NCI-H146 treated with DMSO at 0.1 percent for 48 hours (cell line): ENCODE measurements at regions not wholly inside any gene's neighbourhood (a gene's known extent, or its start where the extent isn't known, plus 50 kb on each side); places are given as distances from the start of the nearest gene placed in this dataset.

Experiments
- DNase-seq: peaks from one replicate; lab custom pipeline; 2025; ENCODE audit not compliant: unreplicated experiment; lab: John Stamatoyannopoulos, UW

GRCh38 chr11:91820709-91821108 is 403.9 kb upstream of the FAT3 start:
- DNase-seq, result no peak

DNA sequence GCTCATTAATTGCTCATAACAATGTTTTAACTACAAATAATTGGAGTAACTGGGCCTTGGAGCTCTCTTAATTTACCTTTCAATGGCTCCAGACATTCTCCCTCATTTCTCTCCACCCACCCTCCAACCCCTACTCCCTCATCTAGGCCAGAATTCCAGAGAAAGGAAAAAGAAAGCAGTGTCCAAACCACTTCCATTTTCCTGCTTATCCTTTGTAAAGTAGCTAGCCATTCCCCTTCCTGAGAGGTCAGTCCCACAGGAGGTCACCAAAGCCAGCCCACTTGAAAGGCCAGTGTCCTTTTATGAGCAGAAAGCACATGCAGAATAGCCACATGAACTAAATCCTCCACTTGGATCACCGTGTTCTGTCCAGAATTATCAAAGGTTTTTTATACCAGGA is 404.8 kb upstream of the FAT3 start:
- no peak for DNase-seq

DNA sequence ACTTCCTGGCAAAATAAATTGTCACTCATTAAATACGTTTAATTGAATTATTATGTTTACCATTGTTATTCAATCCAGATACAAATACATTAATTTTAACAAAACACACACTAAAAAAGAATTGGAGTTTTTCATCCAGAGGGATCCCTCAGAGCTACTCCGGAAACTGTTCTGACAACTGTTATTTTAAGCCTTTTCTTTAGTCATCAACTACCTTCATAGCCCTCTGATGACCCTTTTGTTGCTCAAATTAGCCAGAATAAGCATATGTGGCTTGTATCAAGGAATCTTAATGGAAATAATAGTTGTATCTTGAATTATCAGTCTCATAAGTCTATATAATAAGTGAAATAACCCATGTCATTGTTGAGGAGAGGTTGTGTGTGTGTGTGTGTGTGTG is 405.4 kb upstream of the FAT3 start:
- no peak for DNase-seq

- DNase-seq, result no peak
Observed at GRCh38 chr11:91817996-91818395, 406.6 kb upstream of the FAT3 start.

DNA sequence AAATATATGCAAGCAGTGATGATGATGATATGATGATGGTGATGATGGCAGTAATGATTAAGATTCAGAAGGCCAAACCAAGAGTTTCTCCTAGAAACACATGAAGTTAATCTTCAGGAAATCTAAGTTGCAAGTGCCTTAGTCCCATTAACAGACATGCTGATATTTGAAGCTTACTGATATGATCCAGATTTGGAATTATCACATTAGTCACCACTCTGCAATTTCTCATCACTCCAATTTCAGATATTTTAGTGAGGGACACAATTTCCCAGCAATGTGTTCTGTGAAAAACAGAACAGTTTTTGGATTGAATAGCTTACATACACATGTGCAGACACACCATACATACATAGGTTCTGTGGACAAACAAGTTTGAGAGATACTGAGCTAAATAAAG is 411.4 kb upstream of the FAT3 start:
- no peak for DNase-seq

DNA sequence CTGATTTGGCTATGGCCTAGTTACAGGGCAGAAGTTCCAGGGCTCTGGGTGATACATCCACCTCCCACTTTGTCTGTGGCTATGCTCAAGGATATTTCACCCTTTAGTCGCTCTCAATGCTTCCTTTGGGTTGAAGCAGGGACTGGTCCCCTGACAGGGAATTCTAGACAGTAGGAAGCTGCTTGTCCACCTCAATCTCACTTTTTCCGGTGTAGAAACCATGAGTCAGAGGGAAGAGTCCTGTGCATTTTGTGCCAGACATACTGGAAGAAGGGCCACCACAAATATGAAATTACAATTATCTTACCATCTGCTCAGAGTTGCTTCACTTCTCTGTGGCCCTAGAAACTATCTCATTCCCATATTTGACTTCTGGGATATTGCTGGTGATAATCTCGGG is 413.7 kb upstream of the FAT3 start:
- DNase-seq, result no peak

- DNase-seq, result no peak
Observed at GRCh38 chr11:91805293-91805692, 419.3 kb upstream of the FAT3 start.

DNA sequence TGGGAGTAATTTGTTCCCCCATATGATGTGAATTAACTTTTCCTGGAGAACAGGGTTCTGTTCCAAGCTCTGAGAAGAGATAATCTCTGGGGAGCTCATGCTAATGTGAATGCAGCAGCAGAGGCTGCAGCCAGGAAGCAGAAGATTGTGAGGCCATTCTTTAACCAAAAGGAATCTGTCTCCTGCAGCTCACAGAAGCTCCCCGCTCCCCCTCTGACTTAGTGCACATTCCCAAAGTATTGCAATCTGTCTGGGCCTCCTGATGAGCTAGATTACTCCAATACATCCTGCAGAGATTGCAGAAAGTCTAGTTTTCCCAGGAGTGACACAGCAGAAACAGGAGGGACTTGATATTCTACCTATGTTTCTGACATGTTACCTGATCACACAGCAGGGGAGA is 420.6 kb upstream of the FAT3 start:
- DNase-seq, result no peak

GRCh38 chr11:91802475-91802874 is 422.1 kb upstream of the FAT3 start:
- DNase-seq, result no peak

- DNase-seq, result no peak
Observed at GRCh38 chr11:91800208-91800914, 424.3 kb upstream of the FAT3 start.

GRCh38 chr11:91798240-91798639 is 426.4 kb upstream of the FAT3 start:
- no peak for DNase-seq

- no peak for DNase-seq
Observed at GRCh38 chr11:91796999-91797398, 427.6 kb upstream of the FAT3 start.

DNA sequence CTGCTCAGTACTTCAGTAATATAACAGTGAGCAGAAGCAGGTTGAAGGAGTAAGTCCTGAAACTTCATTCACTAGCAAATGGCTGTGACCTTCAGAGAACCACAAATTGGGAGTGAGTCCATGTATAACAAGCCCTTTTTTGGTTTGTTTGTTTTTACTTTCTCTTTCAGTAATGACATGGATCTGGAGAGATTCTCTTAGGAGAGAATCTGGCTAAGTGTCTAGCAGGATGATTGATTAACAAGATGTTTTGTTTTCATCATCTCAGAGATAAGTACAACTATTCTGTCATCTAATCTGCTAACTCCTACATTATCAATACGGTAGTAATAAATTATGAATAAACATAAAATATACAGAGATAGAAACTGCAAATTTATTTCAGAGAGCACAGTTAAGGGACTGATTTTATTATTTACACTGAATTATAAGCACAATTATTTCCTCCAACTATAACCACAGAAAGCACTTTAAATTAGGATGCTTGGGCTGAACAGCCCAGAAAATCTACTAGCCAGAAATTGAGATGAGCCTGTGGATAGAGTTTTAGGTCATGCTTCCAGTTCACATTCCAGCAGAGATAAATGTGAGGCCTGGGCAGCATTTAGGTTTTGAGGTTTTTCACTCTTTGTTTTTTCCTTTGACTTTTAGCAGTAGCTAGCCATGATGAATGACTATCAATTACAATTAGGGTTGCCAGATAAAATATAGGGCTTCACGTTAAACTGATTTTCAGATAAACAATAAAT is 429.3 kb upstream of the FAT3 start:
- DNase-seq, result no peak

GRCh38 chr11:91794146-91794545 is 430.5 kb upstream of the FAT3 start:
- no peak for DNase-seq

- no peak for DNase-seq
Observed at GRCh38 chr11:91792779-91793262, 431.8 kb upstream of the FAT3 start.

GRCh38 chr11:91791171-91791468 is 433.5 kb upstream of the FAT3 start:
- DNase-seq, result no peak

DNA sequence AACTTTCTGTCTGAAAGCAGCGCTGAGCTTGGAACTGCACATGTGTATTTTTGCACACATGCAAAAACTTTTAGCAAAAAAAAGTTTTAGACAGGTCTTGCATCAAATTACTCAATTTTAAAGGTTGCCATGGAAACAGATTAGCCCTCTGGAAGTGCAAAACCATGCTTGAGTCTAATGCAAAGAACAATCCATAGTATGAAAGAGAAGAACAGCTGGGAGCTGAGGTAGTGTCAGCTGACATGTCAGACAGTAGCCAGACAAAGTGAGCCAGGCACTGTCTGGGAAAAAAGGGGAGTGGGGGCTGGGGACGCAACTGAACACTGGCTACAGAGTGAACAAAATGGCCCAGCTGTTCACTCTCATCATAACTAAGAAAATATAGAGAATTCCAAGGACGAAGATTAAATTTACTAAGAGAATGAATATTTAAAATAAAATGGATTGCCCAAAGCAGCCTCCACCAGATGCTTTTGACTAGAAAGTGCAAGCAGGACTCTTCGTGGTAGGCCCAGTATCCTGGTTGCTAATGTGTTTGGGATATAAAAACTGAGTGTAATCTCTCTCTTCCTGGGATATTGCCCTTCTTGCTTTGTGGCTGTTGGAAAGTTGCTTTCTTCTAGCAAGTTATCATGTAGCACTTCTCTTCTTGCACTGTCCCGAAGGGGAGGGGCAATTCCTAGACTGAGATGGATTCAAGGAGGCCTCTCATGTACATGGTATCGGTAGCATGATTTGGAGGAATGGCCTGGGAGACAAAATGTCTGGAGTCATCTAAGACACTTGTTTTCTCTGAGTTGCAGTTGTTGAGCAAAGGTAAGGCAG is 434.1 kb upstream of the FAT3 start:
- no peak for DNase-seq

- no peak for DNase-seq
Observed at GRCh38 chr11:91788764-91789163, 435.9 kb upstream of the FAT3 start.

DNA sequence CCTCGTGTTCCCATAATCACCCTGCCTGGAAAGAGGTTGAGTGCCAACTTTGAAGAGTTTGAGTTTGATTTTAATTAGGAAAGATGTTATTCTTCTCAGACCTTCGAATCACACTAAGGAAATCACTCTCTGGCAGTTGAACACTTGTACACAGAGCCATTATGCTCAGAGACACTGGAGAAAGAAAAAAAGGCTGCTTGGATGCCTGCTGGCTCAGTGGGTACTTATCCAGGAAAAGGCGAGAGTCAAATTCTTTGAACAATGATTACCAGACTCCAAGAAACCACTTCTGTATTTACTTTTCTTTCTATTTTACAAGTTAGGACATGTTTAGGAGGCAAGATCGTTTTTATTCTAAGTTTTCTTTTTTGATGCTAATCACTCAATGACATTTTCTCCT is 438.5 kb upstream of the FAT3 start:
- DNase-seq, result no peak

DNA sequence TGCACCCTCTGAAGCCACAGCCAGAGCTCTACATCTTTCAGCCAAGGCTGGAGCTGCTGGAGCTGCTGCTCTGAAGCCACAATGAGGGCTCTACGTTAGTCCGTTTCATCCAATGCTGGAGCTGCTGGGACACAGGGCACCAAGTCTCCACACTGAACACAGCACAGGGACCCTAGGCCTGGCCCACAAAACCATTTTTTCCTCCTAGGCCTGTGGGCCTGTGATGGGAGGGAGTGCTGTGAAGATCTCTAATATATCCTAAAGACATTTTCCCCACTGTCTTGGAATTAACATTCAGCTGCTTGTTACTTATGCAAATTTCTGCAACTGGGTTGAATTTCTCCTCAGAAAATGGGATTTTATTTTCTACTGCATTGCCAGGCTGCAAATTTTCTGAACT is 441.4 kb upstream of the FAT3 start:
- DNase-seq, result no peak

- DNase-seq, result no peak
Observed at GRCh38 chr11:91778758-91779157, 445.9 kb upstream of the FAT3 start.

DNA sequence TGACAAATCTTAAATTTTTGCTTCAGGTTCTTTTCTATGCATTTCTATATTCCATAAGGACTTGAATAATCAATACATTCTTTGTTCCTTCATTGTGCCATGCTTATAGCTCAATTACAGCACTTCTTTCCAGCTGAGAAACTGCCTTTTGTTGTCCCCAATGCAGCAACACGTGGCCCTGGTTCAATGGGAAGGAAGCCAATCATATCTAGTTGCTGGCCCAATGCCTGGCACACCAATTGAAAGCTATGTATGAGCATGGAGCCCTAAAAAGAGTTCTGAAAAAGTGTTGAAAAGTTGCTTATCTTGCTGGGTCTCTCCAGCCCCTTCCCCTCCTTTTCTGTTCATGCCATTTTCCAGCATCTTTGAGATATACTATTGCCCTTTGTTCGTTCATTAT is 448.0 kb upstream of the FAT3 start:
- no peak for DNase-seq
